ENCODE measurements at regions not wholly inside any gene's neighbourhood (a gene's known extent, or its start where the extent isn't known, plus 50 kb on each side); places are given as distances from the start of the nearest gene placed in this dataset.

- Histone ChIP-seq H3K36me3 (ENCODE audit: low read depth) (no peaks in the 10 kb centered on the region), H3K27ac (no peak overlapping the region), H3K4me2 (ENCODE audit: unreplicated experiment) (no peak overlapping the region), H3K79me2 (ENCODE audit: insufficient read depth) (no peaks in the 10 kb centered on the region), H4K20me1 (ENCODE audit: insufficient read depth) (no peaks in the 10 kb centered on the region), H3K27me3 (replicated peaks; ENCODE audit: insufficient read depth) (no peaks in the 10 kb centered on the region), H2AFZ (no peak overlapping the region), H3K9me2 (ENCODE audit: insufficient read depth) (no peaks in the 10 kb centered on the region), H3K4me3 (no peak overlapping the region), H3K4me1 (ENCODE audit: insufficient read depth) (no peaks in the 10 kb centered on the region), H3K9ac (no peak overlapping the region), H3F3A (ENCODE audit: insufficient read depth) (no peaks in the 10 kb centered on the region), H3K9me3 (ENCODE audit: low read depth) (no peaks in the 10 kb centered on the region)
- TF ChIP-seq EZH2 (IDR thresholded peaks at IDR 0.05; ENCODE audit: insufficient read depth, poor library complexity, severe bottlenecking) (no peak), EZH2phosphoT487 (IDR thresholded peaks at IDR 0.05; ENCODE audit: insufficient read depth, low read depth) (no peak)
- WGBS, 2 experiments (ENCODE audit: low coverage in 1 of 2, low lambda C conversion rate in 2 of 2, missing lambda C conversion rate in 2 of 2): 29 to 43% methylated on average over 1 of the region's 1 CpG
- no peak for DNase-seq
- in situ Hi-C loops (cut with MboI): no loop called here
Measured at GRCh38 chr10:10310498-10310897, 707.2 kb upstream of the CELF2 start.

GRCh38 chr10:10311966-10312365 lies 705.7 kb upstream of the CELF2 start:
- Histone ChIP-seq H3F3A (ENCODE audit: insufficient read depth) (no peaks in the 10 kb centered on the region), H3K4me3 (no peak overlapping the region), H3K36me3 (ENCODE audit: low read depth) (no peaks in the 10 kb centered on the region), H4K20me1 (ENCODE audit: insufficient read depth) (no peaks in the 10 kb centered on the region), H3K9me3 (ENCODE audit: low read depth) (no peaks in the 10 kb centered on the region), H3K27me3 (replicated peaks; ENCODE audit: insufficient read depth) (no peaks in the 10 kb centered on the region), H3K4me1 (ENCODE audit: insufficient read depth) (no peaks in the 10 kb centered on the region), H3K79me2 (ENCODE audit: insufficient read depth) (no peaks in the 10 kb centered on the region), H3K27ac (no peak overlapping the region), H3K9ac (no peak overlapping the region), H3K9me2 (ENCODE audit: insufficient read depth) (no peaks in the 10 kb centered on the region), H2AFZ (no peak overlapping the region), H3K4me2 (ENCODE audit: unreplicated experiment) (no peak overlapping the region)
- 7 to 9% methylated on average over 2 of the region's 2 CpGs for WGBS, 2 experiments (ENCODE audit: low coverage in 1 of 2, low lambda C conversion rate in 2 of 2, missing lambda C conversion rate in 2 of 2)
- no peak for DNase-seq
- in situ Hi-C loops (cut with MboI): no loop called here
- TF ChIP-seq EZH2phosphoT487 (IDR thresholded peaks at IDR 0.05; ENCODE audit: insufficient read depth, low read depth) (no peak), EZH2 (IDR thresholded peaks at IDR 0.05; ENCODE audit: insufficient read depth, poor library complexity, severe bottlenecking) (no peak)

- 31 to 38% methylated on average over 3 of the region's 3 CpGs for WGBS, 2 experiments (ENCODE audit: low coverage in 1 of 2, low lambda C conversion rate in 2 of 2, missing lambda C conversion rate in 2 of 2)
- TF ChIP-seq EZH2 (IDR thresholded peaks at IDR 0.05; ENCODE audit: insufficient read depth, poor library complexity, severe bottlenecking): no peak
- no peak for TF ChIP-seq EZH2phosphoT487 (IDR thresholded peaks at IDR 0.05; ENCODE audit: insufficient read depth, low read depth)
- no peak overlapping the region for H3K4me2 ChIP-seq (ENCODE audit: unreplicated experiment)
- no peak for DNase-seq
- H3K27ac ChIP-seq: no peak overlapping the region
- in situ Hi-C loops (cut with MboI): no loop called here
- no peaks in the 10 kb centered on the region for H4K20me1 ChIP-seq (ENCODE audit: insufficient read depth)
- H2AFZ ChIP-seq: no peak overlapping the region
- no peaks in the 10 kb centered on the region for H3K4me1 ChIP-seq (ENCODE audit: insufficient read depth)
- H3K79me2 ChIP-seq (ENCODE audit: insufficient read depth): no peaks in the 10 kb centered on the region
- no peaks in the 10 kb centered on the region for H3K9me2 ChIP-seq (ENCODE audit: insufficient read depth)
- H3K9ac ChIP-seq: no peak overlapping the region
- H3K9me3 ChIP-seq (ENCODE audit: low read depth): no peaks in the 10 kb centered on the region
- no peaks in the 10 kb centered on the region for H3K27me3 ChIP-seq (replicated peaks; ENCODE audit: insufficient read depth)
- no peaks in the 10 kb centered on the region for H3F3A ChIP-seq (ENCODE audit: insufficient read depth)
- no peak overlapping the region for H3K4me3 ChIP-seq
- no peaks in the 10 kb centered on the region for H3K36me3 ChIP-seq (ENCODE audit: low read depth)
Measured at GRCh38 chr10:10313149-10313835, 704.4 kb upstream of the CELF2 start.

- no peak overlapping the region for H2AFZ ChIP-seq
- H3K79me2 ChIP-seq (ENCODE audit: insufficient read depth): no peaks in the 10 kb centered on the region
- no peaks in the 10 kb centered on the region for H3K27me3 ChIP-seq (replicated peaks; ENCODE audit: insufficient read depth)
- H3K9me3 ChIP-seq (ENCODE audit: low read depth): no peaks in the 10 kb centered on the region
- no peaks in the 10 kb centered on the region for H3K9me2 ChIP-seq (ENCODE audit: insufficient read depth)
- no peaks in the 10 kb centered on the region for H3K36me3 ChIP-seq (ENCODE audit: low read depth)
- no peaks in the 10 kb centered on the region for H4K20me1 ChIP-seq (ENCODE audit: insufficient read depth)
- H3K4me3 ChIP-seq: no peak overlapping the region
- no peak overlapping the region for H3K9ac ChIP-seq
- no peaks in the 10 kb centered on the region for H3K4me1 ChIP-seq (ENCODE audit: insufficient read depth)
- no peak overlapping the region for H3K4me2 ChIP-seq (ENCODE audit: unreplicated experiment)
- no peaks in the 10 kb centered on the region for H3F3A ChIP-seq (ENCODE audit: insufficient read depth)
- in situ Hi-C loops (cut with MboI): no loop called here
- WGBS, 2 experiments (ENCODE audit: low coverage in 1 of 2, low lambda C conversion rate in 2 of 2, missing lambda C conversion rate in 2 of 2): 45 to 51% methylated on average over 2 of the region's 2 CpGs
- H3K27ac ChIP-seq: no peak overlapping the region
- no peak for DNase-seq
- no peak for TF ChIP-seq EZH2phosphoT487 (IDR thresholded peaks at IDR 0.05; ENCODE audit: insufficient read depth, low read depth)
- TF ChIP-seq EZH2 (IDR thresholded peaks at IDR 0.05; ENCODE audit: insufficient read depth, poor library complexity, severe bottlenecking): no peak
Measured at GRCh38 chr10:10314626-10315025, 703.0 kb upstream of the CELF2 start.
